ENCODE measurements at regions not wholly inside any gene's neighbourhood (a gene's known extent, or its start where the extent isn't known, plus 50 kb on each side); places are given as distances from the start of the nearest gene placed in this dataset.

- no peak overlapping the region for H3K18ac ChIP-seq (ENCODE audit: insufficient read length, low read depth, low read length)
- H3K4me2 ChIP-seq (ENCODE audit: insufficient read depth, insufficient read length, low read length): no peak overlapping the region
- H3K23me2 ChIP-seq (ENCODE audit: insufficient read length, low read depth, low read length, poor library complexity, severe bottlenecking): no peaks in the 10 kb centered on the region
- no peak overlapping the region for H3K9ac ChIP-seq (ENCODE audit: extremely low read depth, insufficient read length, low read length)
- no peak overlapping the region for H2BK12ac ChIP-seq (ENCODE audit: insufficient read length, low read depth, low read length)
- H2BK120ac ChIP-seq (ENCODE audit: low read depth, low read length, poor library complexity, severe bottlenecking): no peak overlapping the region
- no peak overlapping the region for H4K5ac ChIP-seq (ENCODE audit: insufficient read length, low read depth, low read length)
- H3K4me1 ChIP-seq (ENCODE audit: insufficient read depth, low read length): no peaks in the 10 kb centered on the region
- H2BK15ac ChIP-seq (ENCODE audit: low read depth, low read length): no peak overlapping the region
- no peak overlapping the region for H3K56ac ChIP-seq (ENCODE audit: insufficient read length, low read depth, low read length)
- Mint-ChIP-seq H3K4me3 (no peak overlapping the region), H3K9me3 (no peaks in the 10 kb centered on the region), H3K27me3 (ENCODE audit: low read depth) (no peaks in the 10 kb centered on the region; the same call in 1 of the 2 replicates), H3K36me3 (ENCODE audit: insufficient read depth in 1 of 3, low read depth in 3 of 3) (no peaks in the 10 kb centered on the region), H3K27ac (no peak overlapping the region), H3K4me1 (no peaks in the 10 kb centered on the region)
- no peak for DNase-seq
- H4K91ac ChIP-seq (ENCODE audit: insufficient read length, low read depth, low read length): no peak overlapping the region
- no peak overlapping the region for H3K14ac ChIP-seq (ENCODE audit: insufficient read depth, low read length)
- no peaks in the 10 kb centered on the region for H3K9me3 ChIP-seq (ENCODE audit: control insufficient read depth, low read depth, low read length)
- no peak overlapping the region for H3T11ph ChIP-seq (ENCODE audit: low read length)
- H3K27me3 ChIP-seq (ENCODE audit: insufficient read depth, low read length): no peaks in the 10 kb centered on the region
- no peak overlapping the region for H2BK20ac ChIP-seq (ENCODE audit: low read depth, low read length, poor library complexity, severe bottlenecking)
- H3K4ac ChIP-seq (ENCODE audit: low read depth, low read length): no peak overlapping the region
- H3K79me1 ChIP-seq (ENCODE audit: insufficient read depth, low read depth, low read length, poor library complexity, severe bottlenecking): no peaks in the 10 kb centered on the region
- no peak overlapping the region for H3K27ac ChIP-seq (ENCODE audit: insufficient read length, low read depth, low read length)
- no peak overlapping the region for H2AFZ ChIP-seq (ENCODE audit: low read length)
- H2BK5ac ChIP-seq (ENCODE audit: insufficient read length, low read length): no peak overlapping the region
- no CpG with 5 or more reads among the region's 2 CpGs for WGBS (ENCODE audit: extremely low coverage, insufficient read length, low lambda C conversion rate)
- H2AK5ac ChIP-seq (ENCODE audit: insufficient read length, low read length): no peak overlapping the region
- no peaks in the 10 kb centered on the region for H3K79me2 ChIP-seq (ENCODE audit: insufficient read depth, low read length)
- H4K20me1 ChIP-seq (ENCODE audit: control insufficient read depth, insufficient read depth, insufficient read length): no peaks in the 10 kb centered on the region
- no peak overlapping the region for H3K23ac ChIP-seq (ENCODE audit: insufficient read length, low read depth, low read length)
- no peak for TF ChIP-seq CTCF (conservative IDR thresholded peaks at IDR 0.05)
- no peak overlapping the region for H4K8ac ChIP-seq (replicated peaks; ENCODE audit: insufficient read length, low read depth, low read length)
Observed at GRCh38 chr4:56271131-56271530, 116.2 kb downstream of the AASDH start.

Data from H9 (cell line).